ENCODE measurements at regions not wholly inside any gene's neighbourhood (a gene's known extent, or its start where the extent isn't known, plus 50 kb on each side); places are given as distances from the start of the nearest gene placed in this dataset.

- ATAC-seq (ENCODE audit: low FRiP score in 2 of 2) = no peak
- 78 to 81% methylated on average over 3 of the region's 3 CpGs for WGBS, 2 donors
Observed at GRCh38 chr5:66518052-66518451, 78.1 kb upstream of the MAST4 start.

GRCh38 chr5:66518753-66519152 lies 77.4 kb upstream of the MAST4 start:
- peaks cover 0 to 12% (median 5%) of the 10 kb centered on the region in 4 donors for H3K9me3 ChIP-seq
- H3K4me3 ChIP-seq = peak overlapping the region in 2 of 4 donors; percentile 11 to 19
- TF ChIP-seq EP300 (IDR thresholded peaks at IDR 0.05) (peak in 1 of 4 donors; percentile 46), POLR2A (IDR thresholded peaks at IDR 0.05) (no peak)
- no peaks in the 10 kb centered on the region for H3K4me1 ChIP-seq
- H3K36me3 ChIP-seq = no peaks in the 10 kb centered on the region
- DNase-seq = no peak
- WGBS, 2 donors = 54 to 62% methylated on average over 4 of the region's 4 CpGs
- H3K27me3 ChIP-seq = no peaks in the 10 kb centered on the region
- ATAC-seq (ENCODE audit: low FRiP score in 2 of 2) = peak in 1 of 2 donors; percentile 32
- H3K27ac ChIP-seq = peak overlapping the region in 3 of 4 donors; percentile 30 to 56 (median 34)

More at GRCh38 chr5:66518052-66518451, 78.1 kb upstream of the MAST4 start:
- Histone ChIP-seq H3K4me3 (no peak overlapping the region), H3K27ac (peak overlapping the region in 2 of 4 donors; percentile 34 to 56), H3K9me3 (peaks cover 0 to 12% (median 5%) of the 10 kb centered on the region in 4 donors), H3K4me1 (no peaks in the 10 kb centered on the region), H3K36me3 (no peaks in the 10 kb centered on the region), H3K27me3 (no peaks in the 10 kb centered on the region)
- DNase-seq = no peak
- TF ChIP-seq POLR2AphosphoS5 (IDR thresholded peaks at IDR 0.05) = no peak
- no peak for TF ChIP-seq POLR2A (IDR thresholded peaks at IDR 0.05)
- TF ChIP-seq EP300 (IDR thresholded peaks at IDR 0.05) = no peak
- TF ChIP-seq CTCF (IDR thresholded peaks at IDR 0.05) = no peak

DNA sequence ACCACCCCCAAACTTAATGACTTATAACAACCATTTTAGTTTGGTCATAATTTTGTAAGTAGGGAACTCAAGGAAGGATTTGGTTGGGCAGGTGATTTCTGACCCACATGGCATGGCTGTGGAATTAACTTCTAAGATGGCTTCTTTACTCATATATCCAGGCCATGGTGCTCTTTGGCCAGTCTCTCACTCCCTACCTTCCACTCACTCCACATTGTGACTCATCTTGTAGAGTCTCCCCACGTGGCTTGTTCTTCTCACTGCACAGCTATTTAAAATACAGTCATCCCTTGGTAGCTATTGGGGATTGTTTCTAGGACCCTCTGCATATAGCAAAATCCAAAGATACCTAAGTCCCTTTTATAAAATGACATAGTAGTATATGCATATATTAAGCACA lies 76.6 kb upstream of the MAST4 start:
- Histone ChIP-seq H3K9me3 (peaks cover 0 to 12% (median 5%) of the 10 kb centered on the region in 4 donors), H3K27me3 (no peaks in the 10 kb centered on the region), H3K36me3 (no peaks in the 10 kb centered on the region), H3K4me3 (peak overlapping the region in 1 of 4 donors; percentile 19), H3K4me1 (no peaks in the 10 kb centered on the region), H3K27ac (no peak overlapping the region)
- 75 to 88% methylated on average over 1 of the region's 1 CpG for WGBS, 2 donors
- DNase-seq = no peak
- TF ChIP-seq POLR2AphosphoS5 (IDR thresholded peaks at IDR 0.05) = no peak
- no peak for TF ChIP-seq POLR2A (IDR thresholded peaks at IDR 0.05)
- TF ChIP-seq CTCF (IDR thresholded peaks at IDR 0.05) = no peak
- no peak for TF ChIP-seq EP300 (IDR thresholded peaks at IDR 0.05)
- no peak for ATAC-seq (ENCODE audit: low FRiP score in 2 of 2)

DNA sequence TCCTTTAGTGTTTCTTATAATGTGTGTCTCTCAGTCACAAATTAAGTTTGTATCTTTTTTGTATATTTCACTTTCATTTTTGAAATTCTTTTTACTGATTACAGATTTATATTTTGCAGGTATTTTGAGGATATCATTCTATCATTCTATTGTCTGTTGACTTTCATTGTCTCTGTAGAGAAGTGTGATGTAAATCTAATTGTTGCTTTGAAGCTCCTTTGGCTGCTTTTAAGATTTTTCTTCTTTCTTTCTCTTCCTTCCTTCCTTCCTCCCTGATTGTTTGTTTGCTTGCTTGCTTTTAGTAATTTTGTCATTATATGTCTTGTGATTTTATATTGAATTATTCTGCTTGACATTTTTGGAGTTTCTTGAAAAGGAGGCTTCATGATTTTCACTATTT lies 75.3 kb upstream of the MAST4 start:
- ATAC-seq (ENCODE audit: low FRiP score in 2 of 2) = no peak
- TF ChIP-seq POLR2AphosphoS5 (IDR thresholded peaks at IDR 0.05) (no peak), EP300 (IDR thresholded peaks at IDR 0.05) (no peak)
- H3K9me3 ChIP-seq = peaks cover 0 to 12% (median 5%) of the 10 kb centered on the region in 4 donors

DNA sequence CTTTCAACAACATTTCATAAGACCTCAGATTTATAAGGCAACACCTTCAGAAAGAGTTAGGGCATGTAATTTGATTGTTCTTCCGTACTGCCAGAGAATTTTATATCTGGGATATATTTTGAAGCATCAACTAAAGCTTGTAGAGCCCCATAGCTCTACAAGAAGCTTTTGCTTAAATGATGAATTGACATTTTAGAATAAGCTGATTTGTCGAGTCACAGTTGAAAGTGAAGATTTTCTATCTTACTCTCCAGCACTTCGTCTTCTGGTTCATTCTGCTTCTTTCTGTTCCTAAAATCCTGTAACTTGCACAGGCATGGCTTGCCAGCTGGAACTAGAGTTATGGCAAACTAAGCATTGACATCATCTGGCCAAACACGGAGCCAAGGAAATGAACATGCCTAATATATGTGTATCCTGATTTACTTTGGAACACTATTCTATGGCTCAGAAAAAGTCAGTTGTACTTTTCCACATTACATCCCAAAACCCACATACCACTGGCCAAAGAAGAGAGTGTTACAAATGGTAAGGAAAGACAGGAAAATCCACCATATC lies 68.6 kb upstream of the MAST4 start:
- Histone ChIP-seq H3K4me1 (no peaks in the 10 kb centered on the region), H3K36me3 (no peaks in the 10 kb centered on the region), H3K27me3 (no peaks in the 10 kb centered on the region), H3K9me3 (no peaks in the 10 kb centered on the region), H3K27ac (no peak overlapping the region), H3K4me3 (no peak overlapping the region)
- TF ChIP-seq CTCF (IDR thresholded peaks at IDR 0.05) = no peak
- no peak for TF ChIP-seq POLR2A (IDR thresholded peaks at IDR 0.05)
- no peak for TF ChIP-seq POLR2AphosphoS5 (IDR thresholded peaks at IDR 0.05)
- no peak for TF ChIP-seq EP300 (IDR thresholded peaks at IDR 0.05)
- DNase-seq = no peak
- no peak for ATAC-seq (ENCODE audit: low FRiP score in 2 of 2)
- WGBS, 2 donors = 86 to 88% methylated on average over 4 of the region's 4 CpGs

More for the DNA sequence above, 75.3 kb upstream of the MAST4 start:
- H3K27ac ChIP-seq = no peak overlapping the region
- no peaks in the 10 kb centered on the region for H3K36me3 ChIP-seq
- H3K27me3 ChIP-seq = no peaks in the 10 kb centered on the region
- no peak for DNase-seq
- no peaks in the 10 kb centered on the region for H3K4me1 ChIP-seq
- H3K4me3 ChIP-seq = no peak overlapping the region

GRCh38 chr5:66529182-66529581 lies 67.0 kb upstream of the MAST4 start:
- DNase-seq = peak in 1 of 2 donors; percentile 65
- TF ChIP-seq POLR2A (IDR thresholded peaks at IDR 0.05) (no peak), EP300 (IDR thresholded peaks at IDR 0.05) (no peak), CTCF (IDR thresholded peaks at IDR 0.05) (no peak), POLR2AphosphoS5 (IDR thresholded peaks at IDR 0.05) (no peak)
- Histone ChIP-seq H3K27ac (no peak overlapping the region), H3K4me1 (no peaks in the 10 kb centered on the region), H3K36me3 (no peaks in the 10 kb centered on the region), H3K4me3 (no peak overlapping the region), H3K9me3 (no peaks in the 10 kb centered on the region), H3K27me3 (no peaks in the 10 kb centered on the region)
- no peak for ATAC-seq (ENCODE audit: low FRiP score in 2 of 2)
- WGBS, 2 donors = 36 to 43% methylated on average over 1 of the region's 1 CpG

Measured in upper lobe of left lung (tissue), 6 donors.